IMR-90 (cell line): ENCODE measurements at regions not wholly inside any gene's neighbourhood (a gene's known extent, or its start where the extent isn't known, plus 50 kb on each side); places are given as distances from the start of the nearest gene placed in this dataset.
A peak's percentile ranks its signal among the peaks of the same experiment; 100 is the strongest.

ENCODE experiments used
- ATAC-seq: fragments of 200-7000 bp; cut with Tn5 transposase; 2 replicates; pipeline ENCODE4 v1.9.1; 2020; ENCODE audit warnings: low read depth, mild to moderate bottlenecking, moderate library complexity
- BruUV-seq: library from RNA; stranded (reverse); fragments of 400-500 nt; replicated peaks from 2 replicates; lab custom pipeline; 2021; lab: Mats Ljungman, UMichigan
- CTCF ChIA-PET: fragments of 300-600 bp; formaldehyde crosslinking; extraction: SDS; loops from one replicate; lab custom pipeline; 2021; ENCODE audit warnings: antibody characterized with exemption; lab: Yijun Ruan, JAX
- POLR2A ChIA-PET: fragments of 300-600 bp; sonication (Branson Sonifier 250); formaldehyde crosslinking; loops from one replicate; lab custom pipeline; 2022; ENCODE audit warnings: antibody characterized with exemption; ENCODE audit not compliant: unreplicated experiment; lab: Charles Lee
- DNase-seq: peaks from one replicate; pipeline ENCODE4 v3.0.0; 2013
- H2AFZ ChIP-seq: replicated peaks from 2 replicates; pipeline ENCODE3; 2013; ENCODE audit warnings: low read length, mild to moderate bottlenecking; ENCODE audit not compliant: poor library complexity
- H2AK5ac ChIP-seq: 2 replicates; pipeline ENCODE4 v1.6.1; 2013; ENCODE audit warnings: low read depth, low read length, inconsistent platforms
- H2AK9ac ChIP-seq: replicated peaks from 2 replicates; pipeline ENCODE3; 2013; ENCODE audit warnings: mild to moderate bottlenecking, low read depth, low read length, moderate library complexity; ENCODE audit not compliant: poor library complexity
- H2BK120ac ChIP-seq: 2 replicates; pipeline ENCODE4 v1.6.1; 2013; ENCODE audit warnings: low read depth, low read length, inconsistent platforms
- H2BK15ac ChIP-seq: 3 replicates; pipeline ENCODE4 v1.6.1; 2013; ENCODE audit warnings: low read depth, low read length, inconsistent platforms
- H2BK20ac ChIP-seq: 2 replicates; pipeline ENCODE4 v1.6.1; 2013; ENCODE audit warnings: low read depth, mild to moderate bottlenecking, inconsistent platforms, low read length, moderate library complexity
- H2BK5ac ChIP-seq: 2 replicates; pipeline ENCODE4 v1.6.1; 2013; ENCODE audit warnings: mild to moderate bottlenecking, low read depth, low read length, inconsistent platforms; ENCODE audit not compliant: poor library complexity, severe bottlenecking
- H3K14ac ChIP-seq: replicated peaks from 2 replicates; pipeline ENCODE4 v1.6.1; 2013; ENCODE audit warnings: low read depth, low read length, inconsistent platforms
- H3K18ac ChIP-seq: 2 replicates; pipeline ENCODE4 v1.6.1; 2013; ENCODE audit warnings: low read depth, low read length, control low read depth
- H3K23ac ChIP-seq: 2 replicates; pipeline ENCODE4 v1.6.1; 2013; ENCODE audit warnings: low read depth, low read length, inconsistent platforms
- H3K27ac ChIP-seq: 2 replicates; pipeline ENCODE4 v1.5.1; 2013; ENCODE audit warnings: mild to moderate bottlenecking, control low read depth, low read length; ENCODE audit not compliant: insufficient read depth
- H3K27me3 ChIP-seq: 2 replicates; pipeline ENCODE4 v1.6.1; 2013; ENCODE audit warnings: low read length; ENCODE audit not compliant: control insufficient read depth, insufficient read depth
- H3K36me3 ChIP-seq: 2 replicates; pipeline ENCODE4 v1.6.1; 2013; ENCODE audit warnings: low read length, mixed read lengths; ENCODE audit not compliant: control insufficient read depth, insufficient read depth
- H3K4ac ChIP-seq: 2 replicates; pipeline ENCODE4 v1.6.1; 2013; ENCODE audit warnings: low read depth, low read length, inconsistent platforms
- H3K4me1 ChIP-seq: 2 replicates; pipeline ENCODE4 v1.6.1; 2013; ENCODE audit warnings: low read length, mixed read lengths; ENCODE audit not compliant: control insufficient read depth, insufficient read depth
- H3K4me2 ChIP-seq: 2 replicates; pipeline ENCODE4 v1.6.1; 2013; ENCODE audit warnings: low read depth, mild to moderate bottlenecking, control low read depth, low read length, moderate library complexity
- H3K4me3 ChIP-seq: 2 replicates; pipeline ENCODE4 v1.5.1; 2013; ENCODE audit warnings: low read depth, mild to moderate bottlenecking, control low read depth, low read length, moderate library complexity; ENCODE audit not compliant: insufficient read depth
- H3K56ac ChIP-seq: 2 replicates; pipeline ENCODE4 v1.6.1; 2013; ENCODE audit warnings: low read length, inconsistent platforms; ENCODE audit not compliant: insufficient read depth; ENCODE audit errors: extremely low read depth
- H3K79me1 ChIP-seq, 2 experiments: 2 replicates each; pipeline ENCODE4 v1.6.1; 2013; ENCODE audit warnings: low read length in 2 of 2, inconsistent platforms in 1 of 2, low read depth in 1 of 2
- H3K9ac ChIP-seq: 2 replicates; pipeline ENCODE4 v1.6.1; 2013; ENCODE audit warnings: low read depth, low read length, control low read depth
- H3K9me1 ChIP-seq: 2 replicates; pipeline ENCODE4 v1.6.1; 2013; ENCODE audit warnings: low read length, inconsistent platforms; ENCODE audit not compliant: insufficient read depth
- H3K9me3 ChIP-seq: 2 replicates; pipeline ENCODE4 v1.6.1; 2013; ENCODE audit warnings: low read length; ENCODE audit not compliant: control insufficient read depth, insufficient read depth
- H4K20me1 ChIP-seq: 2 replicates; pipeline ENCODE4 v1.6.1; 2013; ENCODE audit warnings: low read length, inconsistent platforms; ENCODE audit not compliant: insufficient read depth
- H4K5ac ChIP-seq: 2 replicates; pipeline ENCODE4 v1.6.1; 2013; ENCODE audit warnings: mild to moderate bottlenecking, low read depth, low read length, control low read depth
- H4K8ac ChIP-seq, 2 experiments: 2 replicates each; pipeline ENCODE4 v1.6.1; 2013; ENCODE audit warnings: low read depth in 2 of 2, low read length in 2 of 2, control low read depth in 1 of 2, inconsistent platforms in 1 of 2
- H4K91ac ChIP-seq: 2 replicates; pipeline ENCODE4 v1.6.1; 2013; ENCODE audit warnings: low read depth, low read length, inconsistent platforms; ENCODE audit not compliant: insufficient read depth
- BHLHE40 ChIP-seq: fragments of 150-350 bp; IDR thresholded peaks from 2 replicates; pipeline ENCODE4 v1.6.1; 2016; ENCODE audit warnings: mild to moderate bottlenecking, low read depth, low read length
- CEBPB ChIP-seq: IDR thresholded peaks from 2 replicates; pipeline ENCODE4 v1.6.1; 2012; ENCODE audit warnings: low read depth, low read length, improper control_type of control experiment
- ELK1 ChIP-seq: fragments of 150-350 bp; IDR thresholded peaks from 2 replicates; pipeline ENCODE4 v1.6.1; 2016; ENCODE audit warnings: low read depth, mild to moderate bottlenecking, low read length, moderate library complexity, borderline replicate concordance
- MAFK ChIP-seq: IDR thresholded peaks from 2 replicates; pipeline ENCODE4 v1.6.1; 2012; ENCODE audit warnings: low read depth, low read length, improper control_type of control experiment
- USF2 ChIP-seq: fragments of 150-350 bp; IDR thresholded peaks from 2 replicates; pipeline ENCODE4 v1.6.1; 2017; ENCODE audit warnings: mild to moderate bottlenecking, antibody characterized with exemption, low read length, low read depth
- WGBS, 2 experiments: methylation state at CpG; one replicate each; pipeline versions ENCODE4 v1.1.5 to v1.1.7; 2013; ENCODE audit warnings: missing lambda C conversion rate in 2 of 2; ENCODE audit not compliant: insufficient read length in 1 of 2; ENCODE audit errors: extremely low coverage in 2 of 2; 5-methylcytosine and 5-hydroxymethylcytosine counted together
- dilution Hi-C: fragments of 300-500 bp; cut with HindIII; formaldehyde crosslinking; loops from one replicate; pipeline ENCODE4 v1.14.3; 2018; ENCODE audit warnings: low sequenced_read_pairs; ENCODE audit not compliant: unreplicated experiment
- in situ Hi-C: fragments of 300-500 bp; cut with MboI; formaldehyde crosslinking; loops from 3 replicates; pipeline ENCODE4 v1.14.3; 2019; ENCODE audit warnings: low sequenced_read_pairs, inconsistent platforms, mixed read lengths
- intact Hi-C: fragments of 100-400 bp; cut with micrococcal nuclease; formaldehyde crosslinking; loops from 2 replicates; pipeline ENCODE4 v1.10.0; 2022

- H2AK5ac ChIP-seq: no peak overlapping the region
- no peak overlapping the region for H4K5ac ChIP-seq
- no peak overlapping the region for H2AK9ac ChIP-seq
- no peak overlapping the region for H4K8ac ChIP-seq
- no peak overlapping the region for H2BK20ac ChIP-seq
- peak overlapping the region; percentile 36; the same call in 1 of the 2 replicates for H2BK120ac ChIP-seq
- no peaks in the 10 kb centered on the region for H3K9me3 ChIP-seq
- no peak overlapping the region; the same call in 2 of the 3 replicates for H2BK15ac ChIP-seq
- no peak for DNase-seq
- ATAC-seq: no peak
- H3K56ac ChIP-seq: no peak overlapping the region
- ChIA-PET POLR2A (no interaction called here), CTCF (no interaction called here)
- H2AFZ ChIP-seq: no peak overlapping the region
- no peak overlapping the region for H3K18ac ChIP-seq
- H3K27ac ChIP-seq: no peak overlapping the region
- no peak overlapping the region for H4K91ac ChIP-seq
- H3K23ac ChIP-seq: no peak overlapping the region
- no peaks in the 10 kb centered on the region for H4K20me1 ChIP-seq
- H3K4ac ChIP-seq: no peak overlapping the region
- H3K9ac ChIP-seq: no peak overlapping the region
- intact Hi-C loops: no loop called here
- in situ Hi-C loops: loop anchor here (10.0 kb wide), 1 partner anchor 58 kb away; no protein-coding TSS in a partner anchor
- BruUV-seq: no TSS peak
- no peaks in the 10 kb centered on the region for H3K27me3 ChIP-seq
- H3K4me3 ChIP-seq: no peak overlapping the region
- H3K36me3 ChIP-seq: no peaks in the 10 kb centered on the region
- no peak overlapping the region for H3K4me2 ChIP-seq
- H3K9me1 ChIP-seq: no peaks in the 10 kb centered on the region
- no CpG with 5 or more reads among the region's 5 CpGs for WGBS, 2 experiments
- peaks cover 3% of the 10 kb centered on the region; the same call in 1 of the 2 replicates for H3K4me1 ChIP-seq
- H3K79me1 ChIP-seq: no peaks in the 10 kb centered on the region
- TF ChIP-seq USF2: no peak
- no peak for TF ChIP-seq ELK1
- peak; percentile 56 for TF ChIP-seq MAFK
- no peak for TF ChIP-seq CEBPB
- TF ChIP-seq BHLHE40: no peak
- no peak overlapping the region for H2BK5ac ChIP-seq
- no peak overlapping the region for H3K14ac ChIP-seq
- dilution Hi-C loops: no loop called here
Measured at GRCh38 chr13:59446391-59446790, 717.3 kb downstream of the DIAPH3 start.
